Transverse colon (tissue), 4 donors: ENCODE measurements at regions not wholly inside any gene's neighbourhood (a gene's known extent, or its start where the extent isn't known, plus 50 kb on each side); places are given as distances from the start of the nearest gene placed in this dataset.

Experiments used
- EP300 ChIP-seq: sonication (generic); formaldehyde crosslinking; IDR thresholded peaks from one replicate; pipeline ENCODE4 v1.6.1; 2017; ENCODE audit warnings: antibody characterized with exemption, low read depth
- POLR2A ChIP-seq: fragments of 450-650 bp; IDR thresholded peaks from one replicate; pipeline ENCODE4 v1.6.1; 2016; ENCODE audit warnings: antibody characterized with exemption, mild to moderate bottlenecking, moderate library complexity
- POLR2AphosphoS5 ChIP-seq, 3 donors: sonication (generic); formaldehyde crosslinking; IDR thresholded peaks; one replicate each; pipeline ENCODE4 v1.6.1; 2016; ENCODE audit warnings: antibody characterized with exemption in 3 of 3
- TF ChIP-seq, protein P1 (sequence below), 5 experiments: fragments of 200-600 bp in 3 of 5; fragments of 450-650 bp in 2 of 5; sonication (generic) in 3 of 5; IDR thresholded peaks; 1 replicate in 2 of 5; 2 replicates in 3 of 5; pipeline ENCODE4 v1.5.1; 2016 to 2017; ENCODE audit warnings: antibody characterized with exemption in 5 of 5, inconsistent platforms in 3 of 5, mild to moderate bottlenecking in 2 of 5, moderate library complexity in 1 of 5

DNA sequence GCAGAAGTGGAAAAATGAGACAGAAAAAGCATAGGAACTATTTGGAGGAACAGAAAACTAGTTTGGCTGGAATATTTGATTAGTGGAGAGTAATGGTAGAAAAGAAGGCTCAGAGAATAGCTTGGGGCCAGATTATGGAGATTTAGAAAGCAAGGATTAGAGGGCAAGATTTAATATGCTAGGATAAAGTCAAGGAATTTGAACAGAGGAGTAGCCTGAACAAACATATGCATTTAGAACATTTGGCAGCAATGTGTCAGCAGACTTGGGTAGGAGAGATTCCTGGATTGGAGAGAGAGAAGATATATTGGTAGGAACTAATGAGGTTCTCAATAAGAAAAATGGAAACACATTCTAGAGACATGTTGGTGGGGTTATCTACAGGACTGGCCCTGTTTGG is 229.2 kb upstream of the PKP2 start:
- TF ChIP-seq, protein P1, sequence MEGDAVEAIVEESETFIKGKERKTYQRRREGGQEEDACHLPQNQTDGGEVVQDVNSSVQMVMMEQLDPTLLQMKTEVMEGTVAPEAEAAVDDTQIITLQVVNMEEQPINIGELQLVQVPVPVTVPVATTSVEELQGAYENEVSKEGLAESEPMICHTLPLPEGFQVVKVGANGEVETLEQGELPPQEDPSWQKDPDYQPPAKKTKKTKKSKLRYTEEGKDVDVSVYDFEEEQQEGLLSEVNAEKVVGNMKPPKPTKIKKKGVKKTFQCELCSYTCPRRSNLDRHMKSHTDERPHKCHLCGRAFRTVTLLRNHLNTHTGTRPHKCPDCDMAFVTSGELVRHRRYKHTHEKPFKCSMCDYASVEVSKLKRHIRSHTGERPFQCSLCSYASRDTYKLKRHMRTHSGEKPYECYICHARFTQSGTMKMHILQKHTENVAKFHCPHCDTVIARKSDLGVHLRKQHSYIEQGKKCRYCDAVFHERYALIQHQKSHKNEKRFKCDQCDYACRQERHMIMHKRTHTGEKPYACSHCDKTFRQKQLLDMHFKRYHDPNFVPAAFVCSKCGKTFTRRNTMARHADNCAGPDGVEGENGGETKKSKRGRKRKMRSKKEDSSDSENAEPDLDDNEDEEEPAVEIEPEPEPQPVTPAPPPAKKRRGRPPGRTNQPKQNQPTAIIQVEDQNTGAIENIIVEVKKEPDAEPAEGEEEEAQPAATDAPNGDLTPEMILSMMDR (IDR thresholded peaks at IDR 0.05) = no peak
- TF ChIP-seq POLR2A (no peak), POLR2AphosphoS5 (IDR thresholded peaks at IDR 0.05) (no peak), EP300 (no peak)
